ENCODE measurements at regions not wholly inside any gene's neighbourhood (a gene's known extent, or its start where the extent isn't known, plus 50 kb on each side); places are given as distances from the start of the nearest gene placed in this dataset.

DNA sequence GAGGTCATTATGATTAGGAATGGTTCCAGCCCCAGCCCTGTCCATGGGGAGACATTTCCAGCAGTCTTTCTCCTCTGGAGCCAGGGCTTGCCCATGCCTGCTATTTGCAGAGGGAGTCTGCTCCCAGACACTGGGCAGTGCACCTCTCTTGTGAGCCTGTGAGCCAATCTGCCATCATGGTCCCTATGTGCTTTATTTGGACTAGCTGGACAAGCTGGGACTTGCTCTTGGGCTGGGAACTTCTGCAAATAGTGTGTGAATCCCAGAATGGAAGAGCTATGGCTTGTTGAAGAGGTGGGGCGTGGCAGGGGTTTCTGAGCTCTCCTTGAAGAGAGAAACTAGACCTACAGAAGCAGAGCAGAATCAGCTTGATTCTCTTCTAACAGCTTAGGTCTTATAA is 53.7 kb upstream of the KY start:
- H3K56ac ChIP-seq (ENCODE audit: extremely low read depth, insufficient read depth, low read length), result no peak overlapping the region
- H3K9me1 ChIP-seq (ENCODE audit: insufficient read depth, low read length), result peaks cover 8% of the 10 kb centered on the region; the same call in 1 of the 2 replicates
- POLR2A ChIA-PET (ENCODE audit: unreplicated experiment), result no interaction called here
- no TSS peak for BruUV-seq (replicated peaks)
- H2BK5ac ChIP-seq (ENCODE audit: low read depth, low read length, poor library complexity, severe bottlenecking), result no peak overlapping the region
- no peak overlapping the region for H4K5ac ChIP-seq (ENCODE audit: low read depth, low read length)
- in situ Hi-C loops (cut with MboI; ENCODE audit: low sequenced_read_pairs) (no loop called here), dilution Hi-C loops (cut with HindIII; ENCODE audit: low sequenced_read_pairs, unreplicated experiment) (no loop called here), intact Hi-C loops (cut with micrococcal nuclease) (no loop called here)
- H2BK15ac ChIP-seq (ENCODE audit: low read depth, low read length), result no peak overlapping the region
- no peaks in the 10 kb centered on the region for H3K79me1 ChIP-seq (ENCODE audit: low read depth in 1 of 2, low read length in 2 of 2)
- no peak overlapping the region for H3K27ac ChIP-seq (ENCODE audit: insufficient read depth, low read length)
- ATAC-seq (ENCODE audit: low read depth) (no peak), DNase-seq (no peak)
- no peak overlapping the region for H3K14ac ChIP-seq (replicated peaks; ENCODE audit: low read depth, low read length)
- no peak overlapping the region for H2BK120ac ChIP-seq (ENCODE audit: low read depth, low read length)
- no peaks in the 10 kb centered on the region for H3K4me1 ChIP-seq (ENCODE audit: control insufficient read depth, insufficient read depth, low read length)
- no peak overlapping the region for H3K18ac ChIP-seq (ENCODE audit: low read depth, low read length)
- no peaks in the 10 kb centered on the region for H3K36me3 ChIP-seq (ENCODE audit: control insufficient read depth, insufficient read depth, low read length)
- H4K20me1 ChIP-seq (ENCODE audit: insufficient read depth, low read length), result no peaks in the 10 kb centered on the region
- H4K91ac ChIP-seq (ENCODE audit: insufficient read depth, low read depth, low read length), result no peak overlapping the region
- no peak overlapping the region for H3K4me3 ChIP-seq (ENCODE audit: insufficient read depth, low read depth, low read length)
- no peak overlapping the region for H3K23ac ChIP-seq (ENCODE audit: low read depth, low read length)
- TF ChIP-seq RCOR1 (IDR thresholded peaks at IDR 0.05; ENCODE audit: insufficient replicate concordance, low read length), result no peak
- TF ChIP-seq, protein P1, sequence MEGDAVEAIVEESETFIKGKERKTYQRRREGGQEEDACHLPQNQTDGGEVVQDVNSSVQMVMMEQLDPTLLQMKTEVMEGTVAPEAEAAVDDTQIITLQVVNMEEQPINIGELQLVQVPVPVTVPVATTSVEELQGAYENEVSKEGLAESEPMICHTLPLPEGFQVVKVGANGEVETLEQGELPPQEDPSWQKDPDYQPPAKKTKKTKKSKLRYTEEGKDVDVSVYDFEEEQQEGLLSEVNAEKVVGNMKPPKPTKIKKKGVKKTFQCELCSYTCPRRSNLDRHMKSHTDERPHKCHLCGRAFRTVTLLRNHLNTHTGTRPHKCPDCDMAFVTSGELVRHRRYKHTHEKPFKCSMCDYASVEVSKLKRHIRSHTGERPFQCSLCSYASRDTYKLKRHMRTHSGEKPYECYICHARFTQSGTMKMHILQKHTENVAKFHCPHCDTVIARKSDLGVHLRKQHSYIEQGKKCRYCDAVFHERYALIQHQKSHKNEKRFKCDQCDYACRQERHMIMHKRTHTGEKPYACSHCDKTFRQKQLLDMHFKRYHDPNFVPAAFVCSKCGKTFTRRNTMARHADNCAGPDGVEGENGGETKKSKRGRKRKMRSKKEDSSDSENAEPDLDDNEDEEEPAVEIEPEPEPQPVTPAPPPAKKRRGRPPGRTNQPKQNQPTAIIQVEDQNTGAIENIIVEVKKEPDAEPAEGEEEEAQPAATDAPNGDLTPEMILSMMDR (conservative IDR thresholded peaks at IDR 0.05; ENCODE audit: low read depth, low read length), result no peak
- no peak for TF ChIP-seq FOS (IDR thresholded peaks at IDR 0.05; ENCODE audit: low read depth, low read length)
- no peak for TF ChIP-seq BHLHE40 (IDR thresholded peaks at IDR 0.05; ENCODE audit: low read depth, low read length)
- TF ChIP-seq POLR2A (IDR thresholded peaks at IDR 0.05; ENCODE audit: low read depth, low read length), result no peak
- H3K4ac ChIP-seq (ENCODE audit: low read depth, low read length), result no peak overlapping the region
- H4K8ac ChIP-seq (ENCODE audit: low read depth in 2 of 2, low read length in 2 of 2), result no peak overlapping the region
- H2BK20ac ChIP-seq (ENCODE audit: low read depth, low read length), result no peak overlapping the region
- H2AFZ ChIP-seq (replicated peaks; ENCODE audit: low read length, poor library complexity), result no peak overlapping the region
- no peak overlapping the region for H3K4me2 ChIP-seq (ENCODE audit: low read depth, low read length)
- H2AK9ac ChIP-seq (replicated peaks; ENCODE audit: low read depth, low read length, poor library complexity), result no peak overlapping the region
- peaks cover 4% of the 10 kb centered on the region for H3K27me3 ChIP-seq (ENCODE audit: control insufficient read depth, insufficient read depth, low read length)
- CTCF ChIA-PET, result no interaction called here
- no CpG with 5 or more reads among the region's 1 CpG for WGBS, 2 experiments (ENCODE audit: extremely low coverage in 2 of 2, insufficient read length in 1 of 2)
- H3K9me3 ChIP-seq (ENCODE audit: control insufficient read depth, insufficient read depth, low read length), result no peaks in the 10 kb centered on the region
- H2AK5ac ChIP-seq (ENCODE audit: low read depth, low read length), result no peak overlapping the region
- H3K9ac ChIP-seq (ENCODE audit: low read depth, low read length), result no peak overlapping the region

All from IMR-90 (cell line).